NK-92 treated with Interleukin-12 subunit alpha and Interleukin-12 subunit beta, amount 100 ng/mL, for 24 hours (cell line): ENCODE measurements at regions not wholly inside any gene's neighbourhood (a gene's known extent, or its start where the extent isn't known, plus 50 kb on each side); places are given as distances from the start of the nearest gene placed in this dataset.
"Not testable (repeated sequence)": the region's sequence is repeated elsewhere in the genome, so short reads cannot be mapped to it uniquely, and the experiment has no call there.

ENCODE experiments used
- DNase-seq: peaks from one replicate; lab custom pipeline; 2025; lab: John Stamatoyannopoulos, UW

- DNase-seq: not testable (repeated sequence)
Observed at GRCh38 chr2:89756616-89757015, 1065.1 kb downstream of the RPIA start.

- not testable (repeated sequence) for DNase-seq
Observed at GRCh38 chr2:89758332-89759026, 1067.0 kb downstream of the RPIA start.

GRCh38 chr2:89760762-89761161, 1069.3 kb downstream of the RPIA start:
- not testable (repeated sequence) for DNase-seq

GRCh38 chr2:89761171-89761570, 1069.7 kb downstream of the RPIA start:
- not testable (repeated sequence) for DNase-seq

GRCh38 chr2:89761863-89762262, 1070.4 kb downstream of the RPIA start:
- DNase-seq: not testable (repeated sequence)

GRCh38 chr2:89762461-89763253, 1071.2 kb downstream of the RPIA start:
- not testable (repeated sequence) for DNase-seq

GRCh38 chr2:89763254-89763580, 1071.7 kb downstream of the RPIA start:
- no peak for DNase-seq

GRCh38 chr2:89763581-89764485, 1072.4 kb downstream of the RPIA start:
- no peak for DNase-seq

GRCh38 chr2:89764571-89765360, 1073.3 kb downstream of the RPIA start:
- not testable (repeated sequence) for DNase-seq

- DNase-seq: not testable (repeated sequence)
Observed at GRCh38 chr2:89765361-89765718, 1073.9 kb downstream of the RPIA start.

GRCh38 chr2:89766141-89766990, 1074.9 kb downstream of the RPIA start:
- not testable (repeated sequence) for DNase-seq

GRCh38 chr2:89767058-89767457, 1075.6 kb downstream of the RPIA start:
- DNase-seq: not testable (repeated sequence)

- DNase-seq: no peak
Observed at GRCh38 chr2:89767572-89768435, 1076.3 kb downstream of the RPIA start.

- no peak for DNase-seq
Observed at GRCh38 chr2:89775885-89776284, 1084.4 kb downstream of the RPIA start.

- no peak for DNase-seq
Observed at GRCh38 chr2:89780318-89780717, 1088.8 kb downstream of the RPIA start.

- no peak for DNase-seq
Observed at GRCh38 chr2:89781962-89782361, 1090.5 kb downstream of the RPIA start.

- DNase-seq: no peak
Observed at GRCh38 chr2:89784960-89785359, 1093.5 kb downstream of the RPIA start.

GRCh38 chr2:89785528-89785927, 1094.1 kb downstream of the RPIA start:
- not testable (repeated sequence) for DNase-seq

GRCh38 chr2:89786642-89787041, 1095.2 kb downstream of the RPIA start:
- DNase-seq: not testable (repeated sequence)

- not testable (repeated sequence) for DNase-seq
Observed at GRCh38 chr2:89795530-89795929, 1104.1 kb downstream of the RPIA start.
